Transverse colon (tissue), 4 donors: ENCODE measurements at regions not wholly inside any gene's neighbourhood (a gene's known extent, or its start where the extent isn't known, plus 50 kb on each side); places are given as distances from the start of the nearest gene placed in this dataset.

Experiments used
- DNase-seq: peaks from one replicate; pipeline ENCODE4 v3.0.0-alpha.2; 2019
- H3K27ac ChIP-seq, 4 donors: fragments of 200-600 bp; sonication (generic); 2 replicates each; pipeline ENCODE4 v1.5.1; 2016 to 2018; ENCODE audit warnings: inconsistent platforms in 4 of 4
- H3K27me3 ChIP-seq: fragments of 200-600 bp; sonication (generic); 2 replicates; pipeline ENCODE4 v1.5.1; 2017; ENCODE audit warnings: inconsistent platforms
- H3K36me3 ChIP-seq, 4 donors: fragments of 200-600 bp; sonication (generic); 2 replicates each; pipeline ENCODE4 v1.5.1; 2017 to 2019; ENCODE audit warnings: inconsistent platforms in 4 of 4
- H3K4me1 ChIP-seq, 4 donors: fragments of 200-600 bp; sonication (generic); 2 replicates each; pipeline ENCODE4 v1.5.1; 2017 to 2020; ENCODE audit warnings: inconsistent platforms in 4 of 4
- H3K4me3 ChIP-seq, 4 donors: fragments of 200-600 bp; sonication (generic); 1 replicate in 1 of 4; 2 replicates in 3 of 4; pipeline versions ENCODE4 v1.5.1 to v1.6.1; 2017 to 2019; ENCODE audit warnings: inconsistent platforms in 4 of 4
- H3K9me3 ChIP-seq, 2 donors: fragments of 200-600 bp; sonication (generic); 2 replicates each; pipeline ENCODE4 v1.5.1; 2017 to 2019; ENCODE audit warnings: inconsistent platforms in 2 of 2
- EP300 ChIP-seq: sonication (generic); formaldehyde crosslinking; IDR thresholded peaks from one replicate; pipeline ENCODE4 v1.6.1; 2017; ENCODE audit warnings: antibody characterized with exemption, low read depth
- POLR2A ChIP-seq: fragments of 450-650 bp; IDR thresholded peaks from one replicate; pipeline ENCODE4 v1.6.1; 2016; ENCODE audit warnings: antibody characterized with exemption, mild to moderate bottlenecking, moderate library complexity
- POLR2AphosphoS5 ChIP-seq, 3 donors: sonication (generic); formaldehyde crosslinking; IDR thresholded peaks; one replicate each; pipeline ENCODE4 v1.6.1; 2016; ENCODE audit warnings: antibody characterized with exemption in 3 of 3
- WGBS, 2 donors: methylation state at CpG; one replicate each; pipeline ENCODE4 v1.1.5; 2018; ENCODE audit warnings: low coverage in 1 of 2; 5-methylcytosine and 5-hydroxymethylcytosine counted together
- in situ Hi-C, 4 donors: fragments of 200-750 bp; cut with MboI; loops; one replicate each; pipeline versions ENCODE4 v1.15.0 to v1.15.1; 2017; ENCODE audit warnings: low sequenced_read_pairs in 3 of 4, low pct_ligation_motif_present in 1 of 4, low pct_unique_long_range_greater_than_20kb in 1 of 4
- intact Hi-C: fragments of 100-400 bp; cut with DNase I; formaldehyde crosslinking; loops from one replicate; pipeline ENCODE4 v1.15.1; 2023; ENCODE audit warnings: low total_unique reads
- TF ChIP-seq, protein P1 (sequence below), 5 experiments: fragments of 200-600 bp in 3 of 5; fragments of 450-650 bp in 2 of 5; sonication (generic) in 3 of 5; IDR thresholded peaks; 1 replicate in 2 of 5; 2 replicates in 3 of 5; pipeline ENCODE4 v1.5.1; 2016 to 2017; ENCODE audit warnings: antibody characterized with exemption in 5 of 5, inconsistent platforms in 3 of 5, mild to moderate bottlenecking in 2 of 5, moderate library complexity in 1 of 5

GRCh38 chr10:109282510-109282909, 640.8 kb downstream of the XPNPEP1 start:
- DNase-seq = no peak
- intact Hi-C loops (no loop called here), in situ Hi-C loops (no loop called here)
- Histone ChIP-seq H3K4me1 (peaks cover 0 to 11% (median 5%) of the 10 kb centered on the region in 4 donors), H3K9me3 (no peaks in the 10 kb centered on the region), H3K4me3 (no peak overlapping the region), H3K27me3 (no peaks in the 10 kb centered on the region), H3K36me3 (no peaks in the 10 kb centered on the region), H3K27ac (peak overlapping the region in 1 of 4 donors; percentile 43)
- TF ChIP-seq, protein P1, sequence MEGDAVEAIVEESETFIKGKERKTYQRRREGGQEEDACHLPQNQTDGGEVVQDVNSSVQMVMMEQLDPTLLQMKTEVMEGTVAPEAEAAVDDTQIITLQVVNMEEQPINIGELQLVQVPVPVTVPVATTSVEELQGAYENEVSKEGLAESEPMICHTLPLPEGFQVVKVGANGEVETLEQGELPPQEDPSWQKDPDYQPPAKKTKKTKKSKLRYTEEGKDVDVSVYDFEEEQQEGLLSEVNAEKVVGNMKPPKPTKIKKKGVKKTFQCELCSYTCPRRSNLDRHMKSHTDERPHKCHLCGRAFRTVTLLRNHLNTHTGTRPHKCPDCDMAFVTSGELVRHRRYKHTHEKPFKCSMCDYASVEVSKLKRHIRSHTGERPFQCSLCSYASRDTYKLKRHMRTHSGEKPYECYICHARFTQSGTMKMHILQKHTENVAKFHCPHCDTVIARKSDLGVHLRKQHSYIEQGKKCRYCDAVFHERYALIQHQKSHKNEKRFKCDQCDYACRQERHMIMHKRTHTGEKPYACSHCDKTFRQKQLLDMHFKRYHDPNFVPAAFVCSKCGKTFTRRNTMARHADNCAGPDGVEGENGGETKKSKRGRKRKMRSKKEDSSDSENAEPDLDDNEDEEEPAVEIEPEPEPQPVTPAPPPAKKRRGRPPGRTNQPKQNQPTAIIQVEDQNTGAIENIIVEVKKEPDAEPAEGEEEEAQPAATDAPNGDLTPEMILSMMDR (IDR thresholded peaks at IDR 0.05) = no peak
- peak; percentile 29 to 68 (median 54) for TF ChIP-seq POLR2AphosphoS5 (IDR thresholded peaks at IDR 0.05)

DNA sequence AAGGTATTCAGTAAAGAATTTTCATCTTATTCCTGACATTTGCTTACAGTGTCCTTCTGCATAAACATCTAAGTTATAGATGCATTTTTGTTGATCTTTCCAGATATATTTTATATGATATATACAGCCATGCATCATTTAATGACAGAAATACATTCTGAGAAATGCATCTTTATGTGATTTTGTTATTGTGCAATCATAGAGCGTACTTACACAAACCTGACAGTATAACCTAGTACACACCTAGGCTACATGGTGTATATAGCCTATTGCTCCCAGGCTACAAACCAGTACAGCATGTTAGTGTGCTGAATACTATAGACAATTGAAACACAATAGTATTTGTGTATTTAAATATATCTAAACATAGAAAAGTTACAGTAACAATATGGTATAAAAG, 642.0 kb downstream of the XPNPEP1 start:
- Histone ChIP-seq H3K4me3 (no peak overlapping the region), H3K9me3 (no peaks in the 10 kb centered on the region), H3K4me1 (peaks cover 0 to 11% (median 5%) of the 10 kb centered on the region in 4 donors), H3K27ac (no peak overlapping the region), H3K36me3 (no peaks in the 10 kb centered on the region), H3K27me3 (no peaks in the 10 kb centered on the region)
- in situ Hi-C loops = no loop called here
- TF ChIP-seq EP300 (no peak), POLR2A (no peak), POLR2AphosphoS5 (IDR thresholded peaks at IDR 0.05) (no peak)
- TF ChIP-seq, protein P1 (IDR thresholded peaks at IDR 0.05) = no peak
- no peak for DNase-seq
- intact Hi-C loops = no loop called here
- WGBS, 2 donors = 85 to 100% methylated on average over 1 of the region's 1 CpG

GRCh38 chr10:109280837-109281236, 642.5 kb downstream of the XPNPEP1 start:
- Histone ChIP-seq H3K9me3 (no peaks in the 10 kb centered on the region), H3K4me1 (peaks cover 0 to 13% (median 5%) of the 10 kb centered on the region in 4 donors), H3K4me3 (no peak overlapping the region), H3K36me3 (no peaks in the 10 kb centered on the region), H3K27ac (no peak overlapping the region), H3K27me3 (no peaks in the 10 kb centered on the region)
- in situ Hi-C loops = no loop called here
- intact Hi-C loops = no loop called here
- 80 to 83% methylated on average over 6 to 8 of the region's 8 CpGs for WGBS, 2 donors
- no peak for DNase-seq
- TF ChIP-seq POLR2A (no peak), POLR2AphosphoS5 (IDR thresholded peaks at IDR 0.05) (no peak), EP300 (no peak)
- TF ChIP-seq, protein P1 (IDR thresholded peaks at IDR 0.05) = no peak

DNA sequence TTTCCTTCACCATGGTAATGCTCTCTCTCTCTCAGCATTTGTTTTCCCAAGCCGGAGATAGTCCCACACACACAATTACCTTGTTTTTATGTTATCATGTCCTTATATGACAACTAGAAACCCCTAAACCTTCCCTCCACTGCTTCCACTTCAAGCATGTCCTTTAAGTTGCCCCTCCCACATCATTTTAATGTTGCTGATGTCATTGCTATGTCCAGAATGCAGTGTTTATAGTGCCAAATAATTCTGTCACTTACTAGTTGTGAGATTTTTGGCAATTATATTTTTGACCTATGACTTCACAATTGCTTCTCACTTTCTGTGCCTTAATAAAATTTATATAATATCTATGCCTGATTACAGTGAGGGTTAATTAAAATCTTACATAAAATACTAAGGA, 645.9 kb downstream of the XPNPEP1 start:
- TF ChIP-seq POLR2A = no peak
- TF ChIP-seq, protein P1 (IDR thresholded peaks at IDR 0.05) = no peak
- no peak for TF ChIP-seq EP300
- TF ChIP-seq POLR2AphosphoS5 (IDR thresholded peaks at IDR 0.05) = no peak
- no peak overlapping the region for H3K4me3 ChIP-seq
- in situ Hi-C loops (no loop called here), intact Hi-C loops (no loop called here)
- 75 to 81% methylated on average over 1 of the region's 1 CpG for WGBS, 2 donors
- H3K4me1 ChIP-seq = peaks cover 0 to 7% (median 1%) of the 10 kb centered on the region in 4 donors
- no peaks in the 10 kb centered on the region for H3K27me3 ChIP-seq
- DNase-seq = no peak
- H3K36me3 ChIP-seq = no peaks in the 10 kb centered on the region
- no peaks in the 10 kb centered on the region for H3K9me3 ChIP-seq
- no peak overlapping the region for H3K27ac ChIP-seq
